ENCODE measurements at regions not wholly inside any gene's neighbourhood (a gene's known extent, or its start where the extent isn't known, plus 50 kb on each side); places are given as distances from the start of the nearest gene placed in this dataset.

DNA sequence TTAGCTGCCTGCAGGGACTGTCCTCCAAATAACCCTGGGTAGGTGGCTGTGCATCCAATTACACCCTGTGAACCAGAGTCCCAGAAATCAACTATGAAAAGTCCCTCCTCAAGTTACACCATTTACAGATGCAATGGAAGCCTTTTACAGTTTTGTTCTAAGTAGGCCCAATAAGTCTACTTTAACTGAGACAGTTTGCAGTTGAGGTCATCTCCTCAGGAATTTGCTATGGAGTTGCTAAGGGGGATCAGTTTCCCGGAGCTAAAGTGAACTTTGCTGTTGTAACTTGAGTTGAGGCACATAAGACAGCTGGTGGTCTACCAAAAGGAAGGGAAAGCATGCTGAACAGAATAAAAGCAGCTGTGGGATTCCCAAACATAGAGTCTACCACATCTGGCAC lies 121.6 kb upstream of the STK26 start:
- WGBS, 5 donors, result 53 to 83% (median 64%) methylated on average over 1 of the region's 1 CpG
- H3K4me1 ChIP-seq, result no peaks in the 10 kb centered on the region
- peaks cover 0 to 6% (median 0%) of the 10 kb centered on the region in 7 donors for H3K27me3 ChIP-seq (replicated peaks in 1 of 7)
- H3K4me3 ChIP-seq, result no peak overlapping the region
- no peak for TF ChIP-seq POLR2A (IDR thresholded peaks at IDR 0.05)
- TF ChIP-seq, protein P1, sequence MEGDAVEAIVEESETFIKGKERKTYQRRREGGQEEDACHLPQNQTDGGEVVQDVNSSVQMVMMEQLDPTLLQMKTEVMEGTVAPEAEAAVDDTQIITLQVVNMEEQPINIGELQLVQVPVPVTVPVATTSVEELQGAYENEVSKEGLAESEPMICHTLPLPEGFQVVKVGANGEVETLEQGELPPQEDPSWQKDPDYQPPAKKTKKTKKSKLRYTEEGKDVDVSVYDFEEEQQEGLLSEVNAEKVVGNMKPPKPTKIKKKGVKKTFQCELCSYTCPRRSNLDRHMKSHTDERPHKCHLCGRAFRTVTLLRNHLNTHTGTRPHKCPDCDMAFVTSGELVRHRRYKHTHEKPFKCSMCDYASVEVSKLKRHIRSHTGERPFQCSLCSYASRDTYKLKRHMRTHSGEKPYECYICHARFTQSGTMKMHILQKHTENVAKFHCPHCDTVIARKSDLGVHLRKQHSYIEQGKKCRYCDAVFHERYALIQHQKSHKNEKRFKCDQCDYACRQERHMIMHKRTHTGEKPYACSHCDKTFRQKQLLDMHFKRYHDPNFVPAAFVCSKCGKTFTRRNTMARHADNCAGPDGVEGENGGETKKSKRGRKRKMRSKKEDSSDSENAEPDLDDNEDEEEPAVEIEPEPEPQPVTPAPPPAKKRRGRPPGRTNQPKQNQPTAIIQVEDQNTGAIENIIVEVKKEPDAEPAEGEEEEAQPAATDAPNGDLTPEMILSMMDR (IDR thresholded peaks at IDR 0.05 in 8 of 11, conservative IDR thresholded peaks at IDR 0.05 in 3 of 11), result no peak
- TF ChIP-seq POLR2AphosphoS5 (IDR thresholded peaks at IDR 0.05), result no peak
- no peaks in the 10 kb centered on the region for H3K36me3 ChIP-seq
- no peak for DNase-seq
- H3K27ac ChIP-seq, result no peak overlapping the region
- intact Hi-C loops (cut with DNase I; ENCODE audit: low total_unique reads), result no loop called here
- no peaks in the 10 kb centered on the region for H3K9me3 ChIP-seq

DNA sequence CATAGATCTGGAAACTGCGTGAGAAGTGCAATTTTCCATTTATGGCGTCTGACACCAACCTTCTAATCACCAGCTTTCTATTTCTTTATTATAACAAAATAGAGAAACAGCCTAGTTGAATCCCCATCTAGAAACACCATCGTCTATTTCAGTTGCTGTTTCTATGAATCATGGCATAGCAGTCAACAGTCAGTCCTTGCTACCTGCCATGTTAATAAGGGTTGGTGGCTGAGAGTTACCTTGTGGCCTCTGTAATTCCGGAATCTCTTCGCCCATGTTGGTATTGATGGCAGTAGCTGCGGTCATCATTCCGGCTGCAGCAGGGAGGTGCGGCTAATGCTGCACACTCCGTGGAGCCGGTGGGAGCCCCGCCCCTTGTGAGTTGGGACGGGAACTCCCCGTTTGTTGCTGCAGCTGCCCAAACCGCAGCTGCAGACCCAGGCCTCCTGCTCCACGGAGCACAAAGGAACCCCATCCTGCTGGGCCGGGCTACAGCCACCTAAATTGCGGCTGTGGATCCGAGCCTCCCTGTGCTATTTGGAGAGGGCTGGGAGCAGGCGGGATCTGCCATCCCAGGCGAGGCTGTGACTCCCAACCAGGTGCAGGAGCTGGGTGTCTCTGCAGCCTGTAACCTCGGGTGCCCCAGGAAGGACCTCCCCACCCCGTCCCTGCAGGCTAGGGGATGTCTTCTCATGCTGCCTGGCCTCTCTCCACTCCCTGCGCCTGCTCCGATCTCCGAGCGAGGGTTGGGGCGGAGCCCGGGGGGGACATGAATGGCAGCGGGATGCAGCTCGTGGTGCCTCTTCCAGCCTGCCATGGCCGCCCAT lies 115.4 kb upstream of the STK26 start:
- H3K9me3 ChIP-seq, result no peaks in the 10 kb centered on the region
- H3K27ac ChIP-seq, result no peak overlapping the region
- WGBS, 5 donors, result 76 to 94% (median 89%) methylated on average over 8 to 31 of the region's 31 CpGs
- H3K27me3 ChIP-seq (replicated peaks in 1 of 7), result peaks cover 0 to 7% (median 0%) of the 10 kb centered on the region in 7 donors
- H3K4me1 ChIP-seq, result no peaks in the 10 kb centered on the region
- TF ChIP-seq, protein P1 (IDR thresholded peaks at IDR 0.05 in 8 of 11, conservative IDR thresholded peaks at IDR 0.05 in 3 of 11), result no peak
- TF ChIP-seq POLR2A (IDR thresholded peaks at IDR 0.05), result no peak
- TF ChIP-seq POLR2AphosphoS5 (IDR thresholded peaks at IDR 0.05), result no peak
- no peak for DNase-seq
- H3K36me3 ChIP-seq, result no peaks in the 10 kb centered on the region
- H3K4me3 ChIP-seq, result no peak overlapping the region
- intact Hi-C loops (cut with DNase I; ENCODE audit: low total_unique reads), result no loop called here

DNA sequence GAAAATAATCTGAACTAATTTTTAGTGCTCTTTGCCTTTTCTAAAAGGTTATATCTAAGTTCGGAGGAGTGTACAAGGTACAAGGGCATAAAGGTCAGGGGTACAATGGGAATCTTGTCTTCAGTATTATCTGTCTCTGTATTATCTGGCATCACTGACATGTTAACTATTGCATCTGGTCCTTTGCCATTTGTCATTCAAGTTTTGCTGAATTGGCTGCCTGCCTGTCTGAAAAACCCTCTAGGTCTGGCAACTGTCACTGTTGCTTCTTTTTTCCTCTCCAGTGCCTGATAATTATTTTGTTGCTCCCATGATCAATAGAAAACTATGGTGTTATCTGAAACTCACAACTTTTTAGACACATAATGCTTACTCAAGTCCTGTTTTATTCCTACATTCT lies 112.5 kb upstream of the STK26 start:
- intact Hi-C loops (cut with DNase I; ENCODE audit: low total_unique reads), result no loop called here
- Histone ChIP-seq H3K9me3 (no peaks in the 10 kb centered on the region), H3K4me1 (no peaks in the 10 kb centered on the region), H3K4me3 (no peak overlapping the region), H3K27me3 (replicated peaks in 1 of 7) (peaks cover 0 to 11% (median 0%) of the 10 kb centered on the region in 7 donors), H3K36me3 (no peaks in the 10 kb centered on the region), H3K27ac (no peak overlapping the region)
- WGBS, 5 donors, result 61 to 87% (median 71%) methylated on average over 1 of the region's 1 CpG
- DNase-seq, result no peak
- TF ChIP-seq POLR2AphosphoS5 (IDR thresholded peaks at IDR 0.05) (no peak), POLR2A (IDR thresholded peaks at IDR 0.05) (no peak)
- TF ChIP-seq, protein P1 (IDR thresholded peaks at IDR 0.05 in 8 of 11, conservative IDR thresholded peaks at IDR 0.05 in 3 of 11), result no peak

DNA sequence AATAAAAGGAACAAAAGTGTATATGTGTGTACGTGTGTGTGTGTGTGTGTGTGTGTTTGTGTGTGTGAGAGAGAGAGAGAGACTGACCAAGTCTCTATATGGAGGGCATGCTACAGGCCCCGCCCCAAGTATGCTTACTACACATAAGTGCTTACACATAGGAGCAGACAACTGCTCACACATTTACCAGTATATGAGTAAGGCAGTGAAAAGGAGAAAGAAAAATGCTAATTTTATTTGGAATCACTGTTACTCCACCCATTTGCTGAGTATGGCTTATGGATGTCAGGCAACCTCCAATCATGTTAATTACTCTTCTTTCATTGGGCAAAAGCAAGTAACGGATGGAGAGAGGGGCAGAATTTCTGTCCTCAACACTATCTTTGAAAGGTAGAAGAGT lies 107.6 kb upstream of the STK26 start:
- Histone ChIP-seq H3K4me3 (no peak overlapping the region), H3K9me3 (no peaks in the 10 kb centered on the region), H3K27ac (no peak overlapping the region), H3K36me3 (no peaks in the 10 kb centered on the region), H3K4me1 (no peaks in the 10 kb centered on the region), H3K27me3 (replicated peaks in 1 of 7) (peaks cover 0 to 21% (median 0%) of the 10 kb centered on the region in 7 donors)
- WGBS, 5 donors, result 63 to 89% (median 72%) methylated on average over 3 of the region's 3 CpGs
- no peak for DNase-seq
- intact Hi-C loops (cut with DNase I; ENCODE audit: low total_unique reads), result no loop called here
- TF ChIP-seq POLR2AphosphoS5 (IDR thresholded peaks at IDR 0.05) (no peak), POLR2A (IDR thresholded peaks at IDR 0.05) (no peak)
- TF ChIP-seq, protein P1 (IDR thresholded peaks at IDR 0.05 in 8 of 11, conservative IDR thresholded peaks at IDR 0.05 in 3 of 11), result no peak

All from spleen (tissue), 11 donors.